ENCODE measurements at regions not wholly inside any gene's neighbourhood (a gene's known extent, or its start where the extent isn't known, plus 50 kb on each side); places are given as distances from the start of the nearest gene placed in this dataset.
"Not testable (repeated sequence)": the region's sequence is repeated elsewhere in the genome, so short reads cannot be mapped to it uniquely, and the experiment has no call there.

- Histone ChIP-seq H3K4me1 (ENCODE audit: insufficient read depth) (no peaks in the 10 kb centered on the region), H3K9me3 (no peaks in the 10 kb centered on the region), H3K27me3 (no peaks in the 10 kb centered on the region), H3K4me3 (no peak overlapping the region), H3K36me3 (no peaks in the 10 kb centered on the region), H3K27ac (no peak overlapping the region)
- DNase-seq: no peak
- intact Hi-C loops (cut with DNase I): no loop called here
- 47 to 75% (median 54%) methylated on average over 5 of the region's 5 CpGs for WGBS, 3 donors
- TF ChIP-seq CTCF (IDR thresholded peaks at IDR 0.05): no peak
- TF ChIP-seq POLR2A (IDR thresholded peaks at IDR 0.05): no peak
- TF ChIP-seq EP300 (IDR thresholded peaks at IDR 0.05): no peak
Observed at GRCh38 chr5:175335691-175336090, 108.3 kb downstream of the DRD1 start.

GRCh38 chr5:175331173-175332036, 112.6 kb downstream of the DRD1 start:
- 72 to 79% (median 79%) methylated on average over 14 of the region's 14 CpGs for WGBS, 3 donors
- H3K9me3 ChIP-seq; DNase-seq; H3K27ac ChIP-seq; H3K27me3 ChIP-seq; H3K36me3 ChIP-seq; intact Hi-C loops (cut with DNase I); H3K4me1 ChIP-seq (ENCODE audit: insufficient read depth); H3K4me3 ChIP-seq: not testable (repeated sequence)

- DNase-seq: no peak
- no peaks in the 10 kb centered on the region for H3K9me3 ChIP-seq
- no peaks in the 10 kb centered on the region for H3K4me1 ChIP-seq (ENCODE audit: insufficient read depth)
- no peak overlapping the region for H3K27ac ChIP-seq
- intact Hi-C loops (cut with DNase I): no loop called here
- WGBS, 3 donors: 66 to 81% (median 70%) methylated on average over 6 of the region's 6 CpGs
- no peaks in the 10 kb centered on the region for H3K27me3 ChIP-seq
- TF ChIP-seq POLR2A (IDR thresholded peaks at IDR 0.05) (no peak), EP300 (IDR thresholded peaks at IDR 0.05) (no peak), CTCF (IDR thresholded peaks at IDR 0.05) (no peak)
- no peaks in the 10 kb centered on the region for H3K36me3 ChIP-seq
- H3K4me3 ChIP-seq: no peak overlapping the region
Observed at GRCh38 chr5:175329976-175330375, 114.0 kb downstream of the DRD1 start.

- Histone ChIP-seq H3K4me3 (no peak overlapping the region), H3K27me3 (no peaks in the 10 kb centered on the region), H3K4me1 (ENCODE audit: insufficient read depth) (no peaks in the 10 kb centered on the region), H3K9me3 (no peaks in the 10 kb centered on the region), H3K36me3 (no peaks in the 10 kb centered on the region), H3K27ac (no peak overlapping the region)
- TF ChIP-seq EP300 (IDR thresholded peaks at IDR 0.05) (no peak), CTCF (IDR thresholded peaks at IDR 0.05) (no peak), POLR2A (IDR thresholded peaks at IDR 0.05) (no peak)
- 67 to 78% (median 69%) methylated on average over 3 of the region's 3 CpGs for WGBS, 3 donors
- intact Hi-C loops (cut with DNase I): no loop called here
- DNase-seq: no peak
Observed at GRCh38 chr5:175328687-175329086, 115.3 kb downstream of the DRD1 start.

- DNase-seq: no peak
- no peaks in the 10 kb centered on the region for H3K4me1 ChIP-seq (ENCODE audit: insufficient read depth)
- no peak overlapping the region for H3K27ac ChIP-seq
- H3K27me3 ChIP-seq: no peaks in the 10 kb centered on the region
- H3K4me3 ChIP-seq: no peak overlapping the region
- no peak for TF ChIP-seq EP300 (IDR thresholded peaks at IDR 0.05)
- no peak for TF ChIP-seq CTCF (IDR thresholded peaks at IDR 0.05)
- no peak for TF ChIP-seq POLR2A (IDR thresholded peaks at IDR 0.05)
- intact Hi-C loops (cut with DNase I): no loop called here
- no peaks in the 10 kb centered on the region for H3K36me3 ChIP-seq
- WGBS, 3 donors: 52 to 65% (median 54%) methylated on average over 4 of the region's 4 CpGs
- H3K9me3 ChIP-seq: no peaks in the 10 kb centered on the region
Observed at GRCh38 chr5:175328176-175328575, 115.8 kb downstream of the DRD1 start.

All from ovary (tissue), 7 donors.